ENCODE measurements at regions not wholly inside any gene's neighbourhood (a gene's known extent, or its start where the extent isn't known, plus 50 kb on each side); places are given as distances from the start of the nearest gene placed in this dataset.
"Not testable (repeated sequence)": the region's sequence is repeated elsewhere in the genome, so short reads cannot be mapped to it uniquely, and the experiment has no call there.

- H3K9me3 ChIP-seq (ENCODE audit: low read length) = no peaks in the 10 kb centered on the region
- H2AFZ ChIP-seq (ENCODE audit: low read depth, low read length) = no peak overlapping the region
- H3K9me2 ChIP-seq (ENCODE audit: insufficient read depth, low read length) = no peaks in the 10 kb centered on the region
- no peaks in the 10 kb centered on the region for H3K27me3 ChIP-seq (ENCODE audit: insufficient read depth, low read depth, low read length)
- H3K9ac ChIP-seq (ENCODE audit: low read length) = no peak overlapping the region
- no peaks in the 10 kb centered on the region for H3K36me3 ChIP-seq (ENCODE audit: insufficient read depth, low read length)
- no peak overlapping the region for H3K4me2 ChIP-seq (ENCODE audit: low read length)
- no peak overlapping the region for H3K27ac ChIP-seq (ENCODE audit: low read length)
- no peaks in the 10 kb centered on the region for H3F3A ChIP-seq (ENCODE audit: insufficient read depth, low read length, poor library complexity, severe bottlenecking)
- no peaks in the 10 kb centered on the region for H3K79me2 ChIP-seq (replicated peaks; ENCODE audit: insufficient read depth, low read length)
- H3K4me3 ChIP-seq (ENCODE audit: low read length) = no peak overlapping the region
- TF ChIP-seq SMC3 (conservative IDR thresholded peaks at IDR 0.05; ENCODE audit: poor library complexity) (no peak), POLR2AphosphoS5 (IDR thresholded peaks at IDR 0.05) (no peak), MXI1 (conservative IDR thresholded peaks at IDR 0.05; ENCODE audit: poor library complexity, severe bottlenecking) (no peak), RAD21 (conservative IDR thresholded peaks at IDR 0.05) (no peak), EP300 (conservative IDR thresholded peaks at IDR 0.05; ENCODE audit: poor library complexity, severe bottlenecking) (no peak)
- TF ChIP-seq, protein P1, sequence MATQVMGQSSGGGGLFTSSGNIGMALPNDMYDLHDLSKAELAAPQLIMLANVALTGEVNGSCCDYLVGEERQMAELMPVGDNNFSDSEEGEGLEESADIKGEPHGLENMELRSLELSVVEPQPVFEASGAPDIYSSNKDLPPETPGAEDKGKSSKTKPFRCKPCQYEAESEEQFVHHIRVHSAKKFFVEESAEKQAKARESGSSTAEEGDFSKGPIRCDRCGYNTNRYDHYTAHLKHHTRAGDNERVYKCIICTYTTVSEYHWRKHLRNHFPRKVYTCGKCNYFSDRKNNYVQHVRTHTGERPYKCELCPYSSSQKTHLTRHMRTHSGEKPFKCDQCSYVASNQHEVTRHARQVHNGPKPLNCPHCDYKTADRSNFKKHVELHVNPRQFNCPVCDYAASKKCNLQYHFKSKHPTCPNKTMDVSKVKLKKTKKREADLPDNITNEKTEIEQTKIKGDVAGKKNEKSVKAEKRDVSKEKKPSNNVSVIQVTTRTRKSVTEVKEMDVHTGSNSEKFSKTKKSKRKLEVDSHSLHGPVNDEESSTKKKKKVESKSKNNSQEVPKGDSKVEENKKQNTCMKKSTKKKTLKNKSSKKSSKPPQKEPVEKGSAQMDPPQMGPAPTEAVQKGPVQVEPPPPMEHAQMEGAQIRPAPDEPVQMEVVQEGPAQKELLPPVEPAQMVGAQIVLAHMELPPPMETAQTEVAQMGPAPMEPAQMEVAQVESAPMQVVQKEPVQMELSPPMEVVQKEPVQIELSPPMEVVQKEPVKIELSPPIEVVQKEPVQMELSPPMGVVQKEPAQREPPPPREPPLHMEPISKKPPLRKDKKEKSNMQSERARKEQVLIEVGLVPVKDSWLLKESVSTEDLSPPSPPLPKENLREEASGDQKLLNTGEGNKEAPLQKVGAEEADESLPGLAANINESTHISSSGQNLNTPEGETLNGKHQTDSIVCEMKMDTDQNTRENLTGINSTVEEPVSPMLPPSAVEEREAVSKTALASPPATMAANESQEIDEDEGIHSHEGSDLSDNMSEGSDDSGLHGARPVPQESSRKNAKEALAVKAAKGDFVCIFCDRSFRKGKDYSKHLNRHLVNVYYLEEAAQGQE (IDR thresholded peaks at IDR 0.05; ENCODE audit: borderline replicate concordance) = no peak
- no peaks in the 10 kb centered on the region for H4K20me1 ChIP-seq (ENCODE audit: insufficient read depth)
Measured at GRCh38 chr9:6144947-6145346, 70.7 kb upstream of the IL33 start.

DNA sequence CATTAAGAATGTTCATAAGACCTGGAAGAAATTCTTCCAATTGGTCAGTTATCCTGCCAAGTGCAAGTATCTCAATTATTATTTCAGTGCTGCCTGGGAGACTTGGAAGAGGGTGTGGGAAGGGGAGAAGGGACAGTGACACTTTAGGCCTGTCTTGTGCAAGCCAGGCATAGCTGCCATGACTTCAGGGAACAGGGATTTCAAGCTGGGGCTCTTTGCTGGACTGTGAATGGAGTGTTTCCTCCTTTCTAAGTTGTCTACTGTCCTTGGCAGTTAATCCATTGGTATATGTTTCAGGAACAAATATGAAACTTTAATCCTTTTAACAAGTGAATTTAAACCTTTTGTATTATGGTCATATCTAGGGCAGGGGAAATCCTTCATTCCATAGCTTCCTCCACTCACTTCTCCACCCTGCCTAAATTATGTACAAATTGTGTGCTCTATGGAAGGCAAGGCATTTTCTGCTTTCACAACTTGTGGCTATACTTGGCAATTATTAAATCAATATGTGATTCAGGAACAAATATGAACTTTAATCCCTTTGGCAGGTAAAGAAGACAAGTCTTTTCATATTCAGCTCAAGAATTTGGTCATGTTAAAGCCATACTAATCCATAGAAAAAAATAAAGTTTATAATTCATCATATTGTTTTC, 72.7 kb upstream of the IL33 start:
- H3K4me3 ChIP-seq (ENCODE audit: low read length) = no peak overlapping the region
- H3K79me2 ChIP-seq (replicated peaks; ENCODE audit: insufficient read depth, low read length) = no peaks in the 10 kb centered on the region
- H3K4me2 ChIP-seq (ENCODE audit: low read length) = no peak overlapping the region
- H3K36me3 ChIP-seq (ENCODE audit: insufficient read depth, low read length) = no peaks in the 10 kb centered on the region
- no peaks in the 10 kb centered on the region for H3K27me3 ChIP-seq (ENCODE audit: insufficient read depth, low read depth, low read length)
- H3K9me2 ChIP-seq (ENCODE audit: insufficient read depth, low read length) = no peaks in the 10 kb centered on the region
- H2AFZ ChIP-seq (ENCODE audit: low read depth, low read length) = no peak overlapping the region
- no peaks in the 10 kb centered on the region for H3K9me3 ChIP-seq (ENCODE audit: low read length)
- H3K9ac ChIP-seq (ENCODE audit: low read length) = no peak overlapping the region
- no peaks in the 10 kb centered on the region for H3F3A ChIP-seq (ENCODE audit: insufficient read depth, low read length, poor library complexity, severe bottlenecking)
- TF ChIP-seq RAD21 (conservative IDR thresholded peaks at IDR 0.05) (no peak), EZH2 (IDR thresholded peaks at IDR 0.05; ENCODE audit: borderline replicate concordance, insufficient read depth, low read length, poor library complexity, severe bottlenecking) (no peak), MXI1 (conservative IDR thresholded peaks at IDR 0.05; ENCODE audit: poor library complexity, severe bottlenecking) (no peak), SMC3 (conservative IDR thresholded peaks at IDR 0.05; ENCODE audit: poor library complexity) (no peak), POLR2AphosphoS5 (IDR thresholded peaks at IDR 0.05) (no peak), EP300 (conservative IDR thresholded peaks at IDR 0.05; ENCODE audit: poor library complexity, severe bottlenecking) (no peak)
- TF ChIP-seq, protein P1 (IDR thresholded peaks at IDR 0.05; ENCODE audit: borderline replicate concordance) = no peak
- TF ChIP-seq, protein P2, sequence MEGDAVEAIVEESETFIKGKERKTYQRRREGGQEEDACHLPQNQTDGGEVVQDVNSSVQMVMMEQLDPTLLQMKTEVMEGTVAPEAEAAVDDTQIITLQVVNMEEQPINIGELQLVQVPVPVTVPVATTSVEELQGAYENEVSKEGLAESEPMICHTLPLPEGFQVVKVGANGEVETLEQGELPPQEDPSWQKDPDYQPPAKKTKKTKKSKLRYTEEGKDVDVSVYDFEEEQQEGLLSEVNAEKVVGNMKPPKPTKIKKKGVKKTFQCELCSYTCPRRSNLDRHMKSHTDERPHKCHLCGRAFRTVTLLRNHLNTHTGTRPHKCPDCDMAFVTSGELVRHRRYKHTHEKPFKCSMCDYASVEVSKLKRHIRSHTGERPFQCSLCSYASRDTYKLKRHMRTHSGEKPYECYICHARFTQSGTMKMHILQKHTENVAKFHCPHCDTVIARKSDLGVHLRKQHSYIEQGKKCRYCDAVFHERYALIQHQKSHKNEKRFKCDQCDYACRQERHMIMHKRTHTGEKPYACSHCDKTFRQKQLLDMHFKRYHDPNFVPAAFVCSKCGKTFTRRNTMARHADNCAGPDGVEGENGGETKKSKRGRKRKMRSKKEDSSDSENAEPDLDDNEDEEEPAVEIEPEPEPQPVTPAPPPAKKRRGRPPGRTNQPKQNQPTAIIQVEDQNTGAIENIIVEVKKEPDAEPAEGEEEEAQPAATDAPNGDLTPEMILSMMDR (IDR thresholded peaks at IDR 0.05; ENCODE audit: poor library complexity, severe bottlenecking) = no peak
- H4K20me1 ChIP-seq (ENCODE audit: insufficient read depth) = no peaks in the 10 kb centered on the region
- H3K27ac ChIP-seq (ENCODE audit: low read length) = no peak overlapping the region

- not testable (repeated sequence) for H3K4me3 ChIP-seq (ENCODE audit: low read length); H3K27ac ChIP-seq (ENCODE audit: low read length); H3K27me3 ChIP-seq (ENCODE audit: insufficient read depth, low read depth, low read length); H3K9me3 ChIP-seq (ENCODE audit: low read length); H2AFZ ChIP-seq (ENCODE audit: low read depth, low read length); H3K79me2 ChIP-seq (replicated peaks; ENCODE audit: insufficient read depth, low read length); H4K20me1 ChIP-seq (ENCODE audit: insufficient read depth); H3F3A ChIP-seq (ENCODE audit: insufficient read depth, low read length, poor library complexity, severe bottlenecking); H3K36me3 ChIP-seq (ENCODE audit: insufficient read depth, low read length); H3K4me2 ChIP-seq (ENCODE audit: low read length); H3K9me2 ChIP-seq (ENCODE audit: insufficient read depth, low read length); H3K9ac ChIP-seq (ENCODE audit: low read length)
Measured at GRCh38 chr9:6135780-6136179, 79.8 kb upstream of the IL33 start.
